Endothelial cell of umbilical vein (primary cell): ENCODE measurements at regions not wholly inside any gene's neighbourhood (a gene's known extent, or its start where the extent isn't known, plus 50 kb on each side); places are given as distances from the start of the nearest gene placed in this dataset.

ENCODE experiments used
- BruUV-seq: library from RNA; stranded (reverse); fragments of 400-500 nt; replicated peaks from 2 replicates; lab custom pipeline; 2021; lab: Mats Ljungman, UMichigan
- CTCF ChIA-PET: fragments of 300-600, 350-600 bp; sonication (Branson Sonifier 250); formaldehyde crosslinking; loops from one replicate; lab custom pipeline; 2021; ENCODE audit warnings: antibody characterized with exemption, inconsistent platforms; lab: Charles Lee
- POLR2A ChIA-PET: fragments of 300-600, 350-600 bp; sonication (Branson Sonifier 250); formaldehyde crosslinking; loops from one replicate; lab custom pipeline; 2021; ENCODE audit warnings: antibody characterized with exemption, inconsistent platforms; lab: Charles Lee
- DNase-seq: peaks from one replicate; pipeline ENCODE4 v3.0.0-alpha.2; 2011; ENCODE audit warnings: low read depth, low spot score
- FAIRE-seq: peaks from 2 replicates; lab custom pipeline; 2011; peaks lifted over from hg19 to GRCh38; lab: Jason Lieb, UNC
- H2AFZ ChIP-seq: 2 replicates; pipeline ENCODE4 v1.6.0; 2012; ENCODE audit warnings: low read depth, low read length, control low read depth, inconsistent platforms
- H3K27ac ChIP-seq: 2 replicates; pipeline ENCODE4 v1.5.1; 2011; ENCODE audit warnings: low read depth, mild to moderate bottlenecking, control low read depth, low read length, moderate library complexity; ENCODE audit not compliant: insufficient read depth
- H3K27me3 ChIP-seq, 2 experiments: 2 replicates each; pipeline versions ENCODE4 v1.6.0 to v1.6.1; 2011; ENCODE audit warnings: low read length in 2 of 2, mixed read lengths in 1 of 2; ENCODE audit not compliant: control insufficient read depth in 2 of 2, insufficient read depth in 2 of 2
- H3K36me3 ChIP-seq, 2 experiments: 2 replicates in 1 of 2; 3 replicates in 1 of 2; pipeline ENCODE4 v1.5.1; 2011; ENCODE audit warnings: low read length in 2 of 2, mild to moderate bottlenecking in 1 of 2, moderate library complexity in 1 of 2; ENCODE audit not compliant: control insufficient read depth in 2 of 2, insufficient read depth in 2 of 2; ENCODE audit errors: extremely low read depth in 1 of 2
- H3K4me1 ChIP-seq: 3 replicates; pipeline ENCODE4 v1.5.1; 2011; ENCODE audit warnings: mild to moderate bottlenecking, low read length; ENCODE audit not compliant: control insufficient read depth, insufficient read depth; ENCODE audit errors: extremely low read depth
- H3K4me2 ChIP-seq: 2 replicates; pipeline ENCODE4 v1.6.1; 2011; ENCODE audit warnings: low read length, control low read depth, mixed read lengths; ENCODE audit not compliant: insufficient read depth
- H3K4me3 ChIP-seq, 3 experiments: fragments of 200-600 bp in 1 of 3; sonication (generic), shearing (Covaris generic) in 1 of 3; replicated peaks in 1 of 3; 2 replicates each; pipeline ENCODE4 v1.5.1; 2011 to 2016; ENCODE audit warnings: control low read depth in 3 of 3, low read length in 3 of 3, mild to moderate bottlenecking in 2 of 3, inconsistent platforms in 1 of 3, low read depth in 1 of 3, moderate library complexity in 1 of 3; ENCODE audit not compliant: insufficient read depth in 1 of 3
- H3K79me2 ChIP-seq: 2 replicates; pipeline ENCODE4 v1.6.0; 2012; ENCODE audit warnings: low read length, inconsistent platforms; ENCODE audit not compliant: control insufficient read depth, insufficient read depth
- H3K9ac ChIP-seq: replicated peaks from 2 replicates; pipeline ENCODE3; 2011; ENCODE audit warnings: low read length, control low read depth; ENCODE audit not compliant: insufficient read depth; ENCODE audit errors: extremely low read depth
- H3K9me1 ChIP-seq: replicated peaks from 3 replicates; pipeline ENCODE4 v1.6.0; 2011; ENCODE audit warnings: mild to moderate bottlenecking, low read length; ENCODE audit not compliant: control insufficient read depth, insufficient read depth; ENCODE audit errors: extremely low read depth
- H3K9me3 ChIP-seq: replicated peaks from 2 replicates; pipeline ENCODE4 v1.5.1; 2012; ENCODE audit warnings: low read length, inconsistent platforms; ENCODE audit not compliant: control insufficient read depth, insufficient read depth
- H4K20me1 ChIP-seq: replicated peaks from 2 replicates; pipeline ENCODE3; 2011; ENCODE audit warnings: mild to moderate bottlenecking, low read length; ENCODE audit not compliant: control insufficient read depth, insufficient read depth; ENCODE audit errors: extremely low read depth
- EZH2 ChIP-seq: IDR thresholded peaks from 2 replicates; pipeline ENCODE4 v1.6.1; 2012; ENCODE audit warnings: borderline replicate concordance, low read depth, mild to moderate bottlenecking, moderate library complexity, low read length, inconsistent platforms; ENCODE audit not compliant: severe bottlenecking
- FOS ChIP-seq: IDR thresholded peaks from 2 replicates; pipeline ENCODE4 v1.6.1; 2011; ENCODE audit warnings: mild to moderate bottlenecking, low read length, moderate library complexity, borderline replicate concordance; ENCODE audit not compliant: insufficient read depth
- JUN ChIP-seq: IDR thresholded peaks from 2 replicates; pipeline ENCODE4 v1.6.1; 2011; ENCODE audit warnings: borderline replicate concordance, low read depth; ENCODE audit not compliant: insufficient read length, insufficient read depth
- MYC ChIP-seq: IDR thresholded peaks from one replicate; pipeline ENCODE4 v1.6.1; 2011; ENCODE audit warnings: mild to moderate bottlenecking, low read depth, low read length
- POLR2A ChIP-seq: IDR thresholded peaks from 2 replicates; pipeline ENCODE4 v1.6.1; 2012; ENCODE audit warnings: low read depth, mild to moderate bottlenecking, control low read depth, low read length
- dilution Hi-C: fragments of 300-500 bp; cut with MboI; formaldehyde crosslinking; loops from one replicate; pipeline ENCODE4 v1.15.0; 2019; ENCODE audit warnings: low sequenced_read_pairs; ENCODE audit not compliant: extremely low pct_ligation_motif_present
- intact Hi-C: fragments of 100-400 bp; cut with micrococcal nuclease; formaldehyde crosslinking; loops from one replicate; pipeline ENCODE4 v1.10.0; 2022

- H3K27me3 ChIP-seq, result no peaks in the 10 kb centered on the region
- H4K20me1 ChIP-seq, result no peaks in the 10 kb centered on the region
- DNase-seq (peak; percentile 71), FAIRE-seq (peak; percentile 66)
- BruUV-seq, result no TSS peak
- intact Hi-C loops, result loop anchor here (5.0 kb wide), 1 partner anchor 46 kb away; no protein-coding TSS in a partner anchor
- no peak overlapping the region for H3K4me2 ChIP-seq
- H3K9me1 ChIP-seq, result no peaks in the 10 kb centered on the region
- dilution Hi-C loops, result no loop called here
- H3K36me3 ChIP-seq, result no peaks in the 10 kb centered on the region
- H3K9ac ChIP-seq, result no peak overlapping the region
- ChIA-PET CTCF (interaction anchor here (1.1 kb wide), 1 partner anchor 11 kb away, joined by 4 read pairs; no protein-coding TSS in a partner anchor), POLR2A (no interaction called here)
- no peaks in the 10 kb centered on the region for H3K9me3 ChIP-seq
- peaks cover 12% of the 10 kb centered on the region for H3K4me1 ChIP-seq
- TF ChIP-seq FOS, result peak; percentile 84
- TF ChIP-seq JUN, result peak; percentile 61
- TF ChIP-seq POLR2A, result no peak
- no peak overlapping the region for H3K4me3 ChIP-seq
- no peak overlapping the region for H3K27ac ChIP-seq
- H3K79me2 ChIP-seq, result no peaks in the 10 kb centered on the region
- no peak overlapping the region for H2AFZ ChIP-seq
These were observed 122.2 kb upstream of the ADGRL4 start for GRCh38 chr1:79128722-79129121.

GRCh38 chr1:79124756-79125155 is 118.2 kb upstream of the ADGRL4 start:
- intact Hi-C loops, result loop anchor here (2.0 to 5.0 kb wide), 2 partner anchors 36 to 42 kb away; no protein-coding TSS in a partner anchor
- no peaks in the 10 kb centered on the region for H4K20me1 ChIP-seq
- no peaks in the 10 kb centered on the region for H3K9me3 ChIP-seq
- DNase-seq (peak; percentile 46), FAIRE-seq (peak; percentile 24)
- no peak overlapping the region for H3K9ac ChIP-seq
- dilution Hi-C loops, result no loop called here
- H3K79me2 ChIP-seq, result no peaks in the 10 kb centered on the region
- no peak overlapping the region for H3K4me3 ChIP-seq
- H3K36me3 ChIP-seq, result no peaks in the 10 kb centered on the region
- ChIA-PET POLR2A (no interaction called here), CTCF (interaction anchor here (0.9 kb wide), 1 partner anchor 12 kb away, joined by 4 read pairs; no protein-coding TSS in a partner anchor)
- H3K4me1 ChIP-seq, result peaks cover 12% of the 10 kb centered on the region
- no peak overlapping the region for H3K27ac ChIP-seq
- no peak overlapping the region for H3K4me2 ChIP-seq
- no TSS peak for BruUV-seq
- peak overlapping the region; percentile 73 for H2AFZ ChIP-seq
- no peak for TF ChIP-seq EZH2
- peak; percentile 59 for TF ChIP-seq FOS
- TF ChIP-seq MYC, result peak; percentile 5
- H3K27me3 ChIP-seq, result no peaks in the 10 kb centered on the region
- H3K9me1 ChIP-seq, result no peaks in the 10 kb centered on the region
